Type B pancreatic cell (in vitro differentiated cells): ENCODE measurements at regions not wholly inside any gene's neighbourhood (a gene's known extent, or its start where the extent isn't known, plus 50 kb on each side); places are given as distances from the start of the nearest gene placed in this dataset.

Experiments
- DNase-seq: peaks from one replicate; pipeline ENCODE4 v3.0.0; 2021; ENCODE audit warnings: mixed read lengths; ENCODE audit not compliant: unreplicated experiment; ENCODE audit errors: extremely low spot score
- H3K27ac Mint-ChIP-seq: 2 replicates; pipeline ENCODE4 v1.8.0; 2021; ENCODE audit warnings: mild to moderate bottlenecking, mixed read lengths
- H3K27me3 Mint-ChIP-seq: 2 replicates; pipeline ENCODE4 v1.8.0; 2021; ENCODE audit warnings: mixed read lengths
- H3K36me3 Mint-ChIP-seq: 2 replicates; pipeline ENCODE4 v1.8.0; 2021; ENCODE audit warnings: mixed read lengths
- H3K4me1 Mint-ChIP-seq: one replicate; pipeline ENCODE4 v1.8.0; 2021; ENCODE audit warnings: mixed read lengths; ENCODE audit not compliant: unreplicated experiment
- H3K4me3 Mint-ChIP-seq: 2 replicates; pipeline ENCODE4 v1.8.0; 2021; ENCODE audit warnings: mild to moderate bottlenecking, mixed read lengths
- H3K9me3 Mint-ChIP-seq: 2 replicates; pipeline ENCODE4 v1.8.0; 2021; ENCODE audit warnings: mixed read lengths
- TF ChIP-seq, protein P1 (sequence below): fragments of 200-600 bp; sonication (generic); conservative IDR thresholded peaks from 2 replicates; pipeline ENCODE4 v1.5.0; 2021; ENCODE audit warnings: antibody characterized with exemption, mild to moderate bottlenecking

DNA sequence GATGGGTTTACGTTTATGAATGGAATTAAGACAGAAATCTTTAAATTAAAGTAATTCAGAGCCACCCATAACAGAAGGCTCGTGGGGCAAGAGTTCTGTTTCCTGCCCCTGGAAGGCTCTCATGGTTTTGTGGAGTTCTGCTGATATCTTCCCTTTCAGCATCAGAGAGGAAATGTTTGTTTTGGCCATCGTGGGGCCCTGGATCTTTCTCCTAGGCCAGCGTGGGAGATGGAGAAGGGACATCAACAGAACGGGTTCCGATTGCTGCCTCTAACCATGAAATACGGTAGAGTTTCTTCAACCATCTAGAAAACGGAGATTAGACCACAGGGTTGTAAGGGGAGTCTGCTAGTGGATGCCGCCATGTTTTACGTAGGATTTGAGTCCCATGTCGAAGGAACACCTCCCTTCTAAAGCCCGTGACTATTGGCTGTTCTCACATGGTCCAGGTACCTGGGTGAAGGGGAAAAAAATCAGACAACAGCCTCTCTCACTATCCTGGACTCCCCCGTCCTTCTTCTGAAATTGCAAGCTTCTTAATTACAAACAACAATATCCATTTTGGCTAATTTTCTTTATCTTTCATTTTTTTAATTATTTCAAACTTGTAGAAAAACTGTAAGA is 169.1 kb upstream of the CELF2 start:
- Mint-ChIP-seq H3K4me3 (no peak overlapping the region), H3K36me3 (no peaks in the 10 kb centered on the region), H3K9me3 (no peaks in the 10 kb centered on the region), H3K27me3 (peaks cover 25% of the 10 kb centered on the region), H3K27ac (no peak overlapping the region), H3K4me1 (no peaks in the 10 kb centered on the region)
- TF ChIP-seq, protein P1, sequence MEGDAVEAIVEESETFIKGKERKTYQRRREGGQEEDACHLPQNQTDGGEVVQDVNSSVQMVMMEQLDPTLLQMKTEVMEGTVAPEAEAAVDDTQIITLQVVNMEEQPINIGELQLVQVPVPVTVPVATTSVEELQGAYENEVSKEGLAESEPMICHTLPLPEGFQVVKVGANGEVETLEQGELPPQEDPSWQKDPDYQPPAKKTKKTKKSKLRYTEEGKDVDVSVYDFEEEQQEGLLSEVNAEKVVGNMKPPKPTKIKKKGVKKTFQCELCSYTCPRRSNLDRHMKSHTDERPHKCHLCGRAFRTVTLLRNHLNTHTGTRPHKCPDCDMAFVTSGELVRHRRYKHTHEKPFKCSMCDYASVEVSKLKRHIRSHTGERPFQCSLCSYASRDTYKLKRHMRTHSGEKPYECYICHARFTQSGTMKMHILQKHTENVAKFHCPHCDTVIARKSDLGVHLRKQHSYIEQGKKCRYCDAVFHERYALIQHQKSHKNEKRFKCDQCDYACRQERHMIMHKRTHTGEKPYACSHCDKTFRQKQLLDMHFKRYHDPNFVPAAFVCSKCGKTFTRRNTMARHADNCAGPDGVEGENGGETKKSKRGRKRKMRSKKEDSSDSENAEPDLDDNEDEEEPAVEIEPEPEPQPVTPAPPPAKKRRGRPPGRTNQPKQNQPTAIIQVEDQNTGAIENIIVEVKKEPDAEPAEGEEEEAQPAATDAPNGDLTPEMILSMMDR = no peak
- DNase-seq = no peak

DNA sequence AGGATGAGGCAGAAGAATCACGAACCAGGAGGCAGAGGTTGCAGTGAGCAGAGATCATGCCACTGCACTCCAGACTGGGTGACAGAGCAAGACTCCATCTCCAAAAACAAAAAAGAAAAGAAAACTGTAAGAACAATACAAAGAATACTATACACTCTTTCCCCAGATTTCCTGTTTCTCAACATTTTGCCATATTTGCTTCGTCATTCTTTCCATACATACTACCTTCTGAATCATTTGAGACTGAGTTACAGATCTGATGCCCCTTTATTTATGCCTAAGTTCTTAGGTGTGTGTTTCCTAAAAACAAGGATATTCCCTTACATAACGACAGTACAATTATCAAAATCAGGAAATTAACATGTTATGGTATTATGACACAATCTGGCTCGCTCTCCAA is 168.4 kb upstream of the CELF2 start:
- Mint-ChIP-seq H3K4me1 (no peaks in the 10 kb centered on the region), H3K4me3 (no peak overlapping the region), H3K9me3 (no peaks in the 10 kb centered on the region), H3K36me3 (no peaks in the 10 kb centered on the region), H3K27ac (no peak overlapping the region), H3K27me3 (peaks cover 28% of the 10 kb centered on the region)
- no peak for DNase-seq
- TF ChIP-seq, protein P1 = no peak

DNA sequence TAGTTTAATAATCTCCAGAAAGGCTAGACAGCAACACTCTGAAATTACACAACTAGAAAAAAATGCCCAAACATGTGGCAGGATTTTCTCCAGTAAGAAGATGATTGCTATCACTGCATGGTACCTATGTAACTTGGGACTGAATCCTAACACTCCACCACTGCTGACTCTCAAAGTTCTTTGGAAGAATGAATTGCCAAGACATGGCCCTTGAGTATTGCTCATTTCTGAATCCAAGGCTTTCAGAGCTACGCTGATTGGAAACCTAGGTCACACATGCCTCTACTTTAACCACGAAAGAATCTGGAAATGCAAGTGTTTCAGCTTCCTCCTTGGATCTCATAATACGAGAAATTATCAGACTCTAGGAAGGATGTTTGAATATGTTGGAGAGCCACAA is 167.5 kb upstream of the CELF2 start:
- no peaks in the 10 kb centered on the region for H3K9me3 Mint-ChIP-seq
- no peaks in the 10 kb centered on the region for H3K36me3 Mint-ChIP-seq
- H3K27ac Mint-ChIP-seq = no peak overlapping the region
- H3K27me3 Mint-ChIP-seq = peaks cover 30% of the 10 kb centered on the region
- DNase-seq = no peak
- TF ChIP-seq, protein P1 = no peak
- no peak overlapping the region for H3K4me3 Mint-ChIP-seq
- no peaks in the 10 kb centered on the region for H3K4me1 Mint-ChIP-seq

DNA sequence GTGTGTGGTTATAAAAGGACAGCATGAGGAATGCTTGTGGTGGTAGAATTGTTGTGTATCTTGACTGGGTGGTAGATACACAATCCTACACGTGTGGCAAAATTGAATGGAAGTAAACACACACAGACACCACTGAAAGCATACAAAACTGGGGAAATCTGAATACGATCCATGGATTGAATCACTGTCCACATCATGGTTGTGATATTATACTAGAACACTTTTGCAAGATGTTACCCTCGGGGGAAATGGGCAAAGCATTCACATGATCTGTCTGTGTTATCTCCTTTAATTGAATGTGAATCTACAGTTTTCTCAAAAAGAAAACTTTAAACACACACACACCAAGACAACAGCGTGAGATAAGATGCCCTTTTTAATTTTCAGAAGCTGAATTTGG is 165.2 kb upstream of the CELF2 start:
- Mint-ChIP-seq H3K27ac (no peak overlapping the region), H3K27me3 (peaks cover 23% of the 10 kb centered on the region), H3K36me3 (no peaks in the 10 kb centered on the region), H3K4me3 (no peak overlapping the region), H3K4me1 (no peaks in the 10 kb centered on the region), H3K9me3 (no peaks in the 10 kb centered on the region)
- DNase-seq = no peak
- TF ChIP-seq, protein P1 = no peak

DNA sequence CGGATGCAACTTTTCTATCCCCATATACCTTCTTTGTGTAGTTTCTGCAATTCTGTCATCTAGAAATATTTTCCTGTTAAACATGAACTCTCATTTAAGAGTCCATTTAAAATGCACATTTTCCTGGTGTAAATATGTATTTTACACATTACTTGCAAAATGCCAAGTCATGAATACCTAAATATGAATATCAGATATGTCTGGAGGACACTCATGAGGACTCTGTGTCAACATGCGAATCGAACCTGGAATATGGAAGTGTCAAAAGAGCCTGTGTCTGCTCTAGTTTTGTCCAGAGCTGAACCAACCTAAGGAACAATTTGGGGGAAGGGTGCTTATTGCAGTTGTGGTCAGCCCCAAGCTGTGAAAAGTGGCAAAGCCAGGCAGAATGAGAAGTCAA is 163.7 kb upstream of the CELF2 start:
- TF ChIP-seq, protein P1 = no peak
- DNase-seq = no peak
- no peaks in the 10 kb centered on the region for H3K9me3 Mint-ChIP-seq
- H3K27ac Mint-ChIP-seq = no peak overlapping the region
- no peak overlapping the region for H3K4me3 Mint-ChIP-seq
- peaks cover 20% of the 10 kb centered on the region for H3K27me3 Mint-ChIP-seq
- H3K4me1 Mint-ChIP-seq = no peaks in the 10 kb centered on the region
- H3K36me3 Mint-ChIP-seq = no peaks in the 10 kb centered on the region

DNA sequence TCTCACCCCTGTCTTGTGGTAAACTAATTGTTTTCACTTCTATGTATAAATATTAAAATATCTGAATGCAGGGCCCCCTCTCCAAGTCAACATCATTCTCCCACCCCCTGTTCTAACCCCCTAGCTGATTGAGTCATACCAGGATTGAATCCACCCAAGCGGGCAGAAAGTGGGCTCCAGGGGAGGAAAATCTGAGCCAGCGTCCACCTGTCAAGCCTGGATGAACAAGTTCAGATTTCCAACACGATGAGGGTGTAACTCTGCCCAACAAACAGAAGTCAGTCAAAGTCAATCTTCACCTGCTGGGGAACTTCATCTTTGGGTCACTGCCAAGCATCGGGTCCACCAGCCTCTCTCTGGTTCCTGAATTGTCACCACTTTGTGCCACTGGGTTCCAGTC is 162.9 kb upstream of the CELF2 start:
- peaks cover 20% of the 10 kb centered on the region for H3K27me3 Mint-ChIP-seq
- no peak overlapping the region for H3K27ac Mint-ChIP-seq
- TF ChIP-seq, protein P1 = no peak

More for the DNA sequence above, 162.9 kb upstream of the CELF2 start:
- Mint-ChIP-seq H3K9me3 (no peaks in the 10 kb centered on the region), H3K36me3 (no peaks in the 10 kb centered on the region), H3K4me3 (no peak overlapping the region), H3K4me1 (no peaks in the 10 kb centered on the region)
- DNase-seq = no peak
